Lower leg skin (tissue), 3 donors: ENCODE measurements at regions not wholly inside any gene's neighbourhood (a gene's known extent, or its start where the extent isn't known, plus 50 kb on each side); places are given as distances from the start of the nearest gene placed in this dataset.

Experiments
- CTCF ChIP-seq, 3 donors: fragments of 450-650 bp; IDR thresholded peaks; one replicate each; pipeline ENCODE4 v1.5.1; 2016; ENCODE audit warnings: antibody characterized with exemption in 3 of 3, mild to moderate bottlenecking in 3 of 3, moderate library complexity in 2 of 3
- POLR2A ChIP-seq, 2 donors: fragments of 450-650 bp; IDR thresholded peaks; one replicate each; pipeline ENCODE4 v1.6.1; 2016 to 2017; ENCODE audit warnings: antibody characterized with exemption in 2 of 2, mild to moderate bottlenecking in 1 of 2, moderate library complexity in 1 of 2

DNA sequence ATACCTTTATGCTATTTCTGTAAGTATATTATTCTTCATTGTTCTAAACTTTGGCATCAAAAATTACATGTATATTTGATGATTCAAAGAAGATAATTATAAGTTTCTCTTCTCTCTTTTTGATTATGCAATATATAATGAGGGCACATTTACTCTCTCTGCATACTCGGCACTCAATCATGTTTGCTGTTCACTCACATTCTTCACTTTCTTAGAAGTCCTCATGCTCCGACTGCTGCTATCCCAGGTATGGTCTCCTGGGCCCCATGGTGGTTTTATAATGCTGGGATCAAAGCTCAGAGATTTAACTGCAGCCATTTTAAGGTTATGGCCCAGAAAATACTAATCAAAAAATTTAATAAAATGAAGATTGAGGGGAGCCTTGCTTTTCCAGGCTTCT is 529.7 kb upstream of the IL12A start:
- TF ChIP-seq CTCF (IDR thresholded peaks at IDR 0.05) (no peak), POLR2A (IDR thresholded peaks at IDR 0.05) (no peak)
